Uterus (tissue), 3 donors: ENCODE measurements at regions not wholly inside any gene's neighbourhood (a gene's known extent, or its start where the extent isn't known, plus 50 kb on each side); places are given as distances from the start of the nearest gene placed in this dataset.

ENCODE experiments used
- DNase-seq, 2 donors: peaks; one replicate each; pipeline ENCODE4 v3.0.0-alpha.2; 2019 to 2020
- H3K27ac ChIP-seq, 2 donors: fragments of 200-600 bp; sonication (generic); 1 replicate in 1 of 2; 2 replicates in 1 of 2; pipeline ENCODE4 v1.5.1; 2016 to 2018
- H3K27me3 ChIP-seq, 2 donors: fragments of 200-600 bp; sonication (generic); one replicate each; pipeline ENCODE4 v1.5.1; 2018 to 2019; ENCODE audit warnings: control low read depth in 1 of 2
- H3K36me3 ChIP-seq, 2 donors: fragments of 200-600 bp; sonication (generic); one replicate each; pipeline ENCODE4 v1.5.1; 2019; ENCODE audit warnings: control low read depth in 1 of 2
- H3K4me1 ChIP-seq, 2 donors: fragments of 200-600 bp; sonication (generic); one replicate each; pipeline ENCODE4 v1.5.1; 2018 to 2019; ENCODE audit warnings: control low read depth in 1 of 2
- H3K4me3 ChIP-seq, 2 donors: fragments of 200-600 bp; sonication (generic); 1 replicate in 1 of 2; 2 replicates in 1 of 2; pipeline ENCODE4 v1.5.1; 2018 to 2019; ENCODE audit warnings: mild to moderate bottlenecking in 1 of 2
- H3K9me3 ChIP-seq, 2 donors: fragments of 200-600 bp; sonication (generic); one replicate each; pipeline ENCODE4 v1.5.1; 2019; ENCODE audit warnings: control low read depth in 1 of 2
- POLR2A ChIP-seq, 2 donors: fragments of 450-650 bp; IDR thresholded peaks; one replicate each; pipeline ENCODE4 v1.6.1; 2016; ENCODE audit warnings: antibody characterized with exemption in 2 of 2, mild to moderate bottlenecking in 1 of 2, moderate library complexity in 1 of 2
- intact Hi-C: fragments of 100-400 bp; cut with DNase I; formaldehyde crosslinking; loops from one replicate; pipeline ENCODE4 v1.15.1; 2023; ENCODE audit warnings: low total_unique reads
- TF ChIP-seq, protein P1 (sequence below), 4 experiments: fragments of 200-600 bp in 2 of 4; fragments of 450-650 bp in 2 of 4; sonication (generic) in 2 of 4; IDR thresholded peaks; one replicate each; pipeline ENCODE4 v1.5.1; 2016 to 2019; ENCODE audit warnings: antibody characterized with exemption in 4 of 4, mild to moderate bottlenecking in 2 of 4, moderate library complexity in 1 of 4
- donor health status: DM: yes; HTN: yes; CAD: no.

DNA sequence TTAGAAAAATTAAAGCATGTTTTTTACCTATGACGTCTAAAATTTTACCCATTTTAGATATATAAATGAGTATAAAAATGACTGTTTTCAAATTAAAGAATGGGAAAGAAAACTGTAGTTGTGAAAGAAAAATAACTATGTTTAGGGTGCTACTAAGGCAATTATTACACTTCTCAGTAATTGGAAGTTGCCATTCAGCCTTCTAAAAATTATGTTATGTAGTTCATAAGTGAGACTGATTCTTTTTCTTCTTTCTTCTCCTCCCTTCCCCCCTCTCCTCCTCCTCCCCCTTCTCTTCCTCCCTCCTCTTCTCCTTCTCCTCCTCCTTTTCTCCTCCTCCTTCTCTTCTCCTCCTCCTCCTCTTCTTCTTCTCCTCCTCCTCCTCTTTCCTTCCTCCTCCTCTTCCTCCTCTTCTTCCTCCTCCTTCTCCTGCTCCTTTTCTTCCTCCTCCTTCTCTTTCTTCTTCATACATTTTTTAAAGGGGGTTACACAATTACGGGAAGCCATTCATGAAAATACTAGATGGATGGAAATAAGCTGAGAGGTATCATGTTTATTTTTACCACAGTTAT, 223.6 kb downstream of the CETN3 start:
- no peak for DNase-seq
- Histone ChIP-seq H3K36me3 (no peaks in the 10 kb centered on the region), H3K4me3 (no peak overlapping the region), H3K4me1 (no peaks in the 10 kb centered on the region), H3K27ac (no peak overlapping the region), H3K9me3 (no peaks in the 10 kb centered on the region), H3K27me3 (no peaks in the 10 kb centered on the region)
- TF ChIP-seq, protein P1, sequence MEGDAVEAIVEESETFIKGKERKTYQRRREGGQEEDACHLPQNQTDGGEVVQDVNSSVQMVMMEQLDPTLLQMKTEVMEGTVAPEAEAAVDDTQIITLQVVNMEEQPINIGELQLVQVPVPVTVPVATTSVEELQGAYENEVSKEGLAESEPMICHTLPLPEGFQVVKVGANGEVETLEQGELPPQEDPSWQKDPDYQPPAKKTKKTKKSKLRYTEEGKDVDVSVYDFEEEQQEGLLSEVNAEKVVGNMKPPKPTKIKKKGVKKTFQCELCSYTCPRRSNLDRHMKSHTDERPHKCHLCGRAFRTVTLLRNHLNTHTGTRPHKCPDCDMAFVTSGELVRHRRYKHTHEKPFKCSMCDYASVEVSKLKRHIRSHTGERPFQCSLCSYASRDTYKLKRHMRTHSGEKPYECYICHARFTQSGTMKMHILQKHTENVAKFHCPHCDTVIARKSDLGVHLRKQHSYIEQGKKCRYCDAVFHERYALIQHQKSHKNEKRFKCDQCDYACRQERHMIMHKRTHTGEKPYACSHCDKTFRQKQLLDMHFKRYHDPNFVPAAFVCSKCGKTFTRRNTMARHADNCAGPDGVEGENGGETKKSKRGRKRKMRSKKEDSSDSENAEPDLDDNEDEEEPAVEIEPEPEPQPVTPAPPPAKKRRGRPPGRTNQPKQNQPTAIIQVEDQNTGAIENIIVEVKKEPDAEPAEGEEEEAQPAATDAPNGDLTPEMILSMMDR (IDR thresholded peaks at IDR 0.05) = no peak
- TF ChIP-seq POLR2A (IDR thresholded peaks at IDR 0.05) = no peak
- intact Hi-C loops = no loop called here

DNA sequence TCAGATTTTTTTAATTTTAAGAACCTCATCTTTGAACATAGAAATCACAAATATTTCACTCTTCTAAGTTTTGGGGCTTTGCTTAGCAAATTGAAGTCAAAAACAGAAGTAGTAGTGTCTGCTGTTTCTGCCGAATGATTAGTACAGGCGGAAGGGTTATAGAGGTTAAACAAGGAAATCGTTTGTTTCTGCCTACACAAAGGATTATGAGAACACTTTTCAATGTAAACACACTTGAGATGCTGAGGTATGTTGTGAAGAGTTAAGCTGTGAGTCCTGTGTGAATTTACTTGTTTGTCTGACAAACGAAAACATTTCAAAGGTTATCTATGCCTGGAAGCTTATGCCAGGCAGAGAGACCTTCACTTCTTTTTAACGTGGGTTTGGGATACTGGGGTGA, 224.8 kb downstream of the CETN3 start:
- Histone ChIP-seq H3K27me3 (no peaks in the 10 kb centered on the region), H3K36me3 (no peaks in the 10 kb centered on the region), H3K4me3 (no peak overlapping the region), H3K9me3 (no peaks in the 10 kb centered on the region), H3K27ac (no peak overlapping the region), H3K4me1 (no peaks in the 10 kb centered on the region)
- TF ChIP-seq, protein P1 (IDR thresholded peaks at IDR 0.05) = no peak
- TF ChIP-seq POLR2A (IDR thresholded peaks at IDR 0.05) = no peak
- DNase-seq = no peak
- intact Hi-C loops = no loop called here

DNA sequence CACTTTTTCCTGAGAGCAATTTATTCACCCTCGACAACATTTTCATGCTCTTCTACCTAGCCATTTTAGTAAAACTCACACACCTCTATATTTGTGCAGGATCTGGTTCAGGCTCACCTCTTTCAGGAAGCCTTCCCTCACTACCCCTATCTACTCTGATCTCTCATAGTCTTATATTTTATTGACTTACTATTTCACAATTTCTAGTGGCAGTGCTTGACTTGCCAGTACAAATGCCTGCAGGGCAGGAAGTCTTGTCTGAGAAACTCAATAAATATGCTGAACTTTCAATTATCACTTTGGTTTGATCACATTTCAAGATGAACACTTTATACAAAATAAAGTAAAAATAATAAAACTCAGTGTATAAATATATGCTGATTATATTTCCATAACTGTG, 226.8 kb downstream of the CETN3 start:
- Histone ChIP-seq H3K27ac (no peak overlapping the region), H3K27me3 (no peaks in the 10 kb centered on the region), H3K4me3 (no peak overlapping the region), H3K9me3 (no peaks in the 10 kb centered on the region), H3K36me3 (no peaks in the 10 kb centered on the region), H3K4me1 (no peaks in the 10 kb centered on the region)
- intact Hi-C loops = no loop called here
- DNase-seq = no peak
- TF ChIP-seq, protein P1 (IDR thresholded peaks at IDR 0.05) = no peak
- no peak for TF ChIP-seq POLR2A (IDR thresholded peaks at IDR 0.05)

DNA sequence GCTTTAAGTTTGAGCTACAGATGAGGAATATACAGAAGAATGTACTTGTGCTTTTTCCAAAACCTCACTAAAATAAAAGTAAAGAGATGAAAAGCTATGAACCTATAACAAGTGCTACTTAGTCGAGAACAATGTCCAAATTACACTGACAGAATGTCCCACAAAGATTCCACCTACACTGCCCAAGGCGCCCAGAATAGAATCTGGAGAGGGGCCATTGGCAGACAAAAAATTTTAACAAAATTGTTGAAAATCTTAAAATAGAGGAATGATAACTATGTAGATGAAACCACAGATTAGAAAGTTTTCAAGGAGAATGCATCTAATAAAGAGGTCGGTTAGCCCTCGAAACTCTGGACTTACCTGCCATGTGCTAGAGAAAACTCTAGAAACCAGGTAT, 235.3 kb downstream of the CETN3 start:
- H3K9me3 ChIP-seq = no peaks in the 10 kb centered on the region
- TF ChIP-seq POLR2A (IDR thresholded peaks at IDR 0.05) = no peak
- TF ChIP-seq, protein P1 (IDR thresholded peaks at IDR 0.05) = no peak
- no peaks in the 10 kb centered on the region for H3K36me3 ChIP-seq

DNA sequence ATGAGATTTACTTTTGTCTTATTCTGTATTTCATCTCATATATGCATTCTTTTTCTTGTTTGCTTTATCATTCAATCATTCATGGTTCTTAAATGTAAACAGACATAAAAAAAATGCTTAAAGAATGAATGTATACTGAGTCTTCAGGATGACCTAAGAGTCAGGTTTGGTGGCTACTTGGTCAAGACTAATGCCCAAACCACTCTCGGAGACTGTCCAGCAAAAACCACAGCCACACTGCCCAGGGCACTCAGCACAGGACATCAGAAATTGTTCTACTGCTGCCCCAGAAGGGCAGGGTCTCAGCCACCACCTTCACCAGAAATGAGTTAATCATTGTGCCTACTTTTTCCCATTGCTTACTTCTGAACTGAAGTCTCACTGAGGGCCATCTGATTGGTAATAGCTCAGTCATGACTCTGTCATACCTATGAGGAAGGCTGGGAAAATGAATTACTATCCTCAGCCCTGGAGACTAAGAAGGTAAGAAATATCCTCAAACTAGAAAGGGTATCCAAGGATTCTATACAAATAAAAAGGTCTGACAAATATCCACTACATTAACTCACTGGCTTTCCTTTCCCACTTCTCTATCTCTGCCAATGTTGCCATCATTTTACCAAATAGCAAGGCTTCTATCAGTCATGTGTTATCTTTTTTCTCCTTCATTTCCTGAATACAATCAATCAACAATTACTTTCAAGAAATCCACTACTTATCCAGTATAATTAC, 236.1 kb downstream of the CETN3 start:
- H3K27me3 ChIP-seq = no peaks in the 10 kb centered on the region
- no peaks in the 10 kb centered on the region for H3K4me1 ChIP-seq
- TF ChIP-seq, protein P1 (IDR thresholded peaks at IDR 0.05) = no peak
- no peak for TF ChIP-seq POLR2A (IDR thresholded peaks at IDR 0.05)
- H3K27ac ChIP-seq = no peak overlapping the region
- H3K36me3 ChIP-seq = no peaks in the 10 kb centered on the region
- H3K9me3 ChIP-seq = no peaks in the 10 kb centered on the region
- intact Hi-C loops = no loop called here
- DNase-seq = no peak
- H3K4me3 ChIP-seq = no peak overlapping the region

More for the DNA sequence above, 235.3 kb downstream of the CETN3 start:
- no peak overlapping the region for H3K27ac ChIP-seq
- DNase-seq = no peak
- no peaks in the 10 kb centered on the region for H3K4me1 ChIP-seq
- H3K27me3 ChIP-seq = no peaks in the 10 kb centered on the region
- H3K4me3 ChIP-seq = no peak overlapping the region
- intact Hi-C loops = no loop called here
